ENCODE measurements at regions not wholly inside any gene's neighbourhood (a gene's known extent, or its start where the extent isn't known, plus 50 kb on each side); places are given as distances from the start of the nearest gene placed in this dataset.

GRCh38 chr6:98280492-98280891 is 553.9 kb upstream of the POU3F2 start:
- in situ Hi-C loops (cut with HindIII; ENCODE audit: low pct_unique_long_range_greater_than_20kb, low sequenced_read_pairs), result no loop called here
- no peak for DNase-seq (ENCODE audit: low read depth)

DNA sequence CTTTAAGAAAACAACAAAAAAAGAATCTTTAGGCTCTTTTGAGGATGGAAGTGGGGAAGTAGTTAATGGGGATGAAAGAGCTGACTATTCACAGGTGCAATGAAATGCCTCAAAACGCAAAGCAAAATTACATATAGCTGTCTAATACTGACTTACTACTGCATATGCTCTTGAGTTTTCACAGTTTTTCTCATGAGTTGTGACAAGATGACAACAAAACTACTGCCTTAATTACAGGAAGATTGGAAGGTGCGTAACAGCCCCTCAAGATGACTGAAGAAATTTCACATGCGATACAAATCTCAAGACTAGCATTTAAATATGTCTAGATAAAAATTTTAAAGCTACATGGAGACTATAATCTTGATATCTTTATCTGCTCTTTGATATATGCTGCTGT is 547.8 kb upstream of the POU3F2 start:
- DNase-seq (ENCODE audit: low read depth), result no peak
- in situ Hi-C loops (cut with HindIII; ENCODE audit: low pct_unique_long_range_greater_than_20kb, low sequenced_read_pairs), result no loop called here

DNA sequence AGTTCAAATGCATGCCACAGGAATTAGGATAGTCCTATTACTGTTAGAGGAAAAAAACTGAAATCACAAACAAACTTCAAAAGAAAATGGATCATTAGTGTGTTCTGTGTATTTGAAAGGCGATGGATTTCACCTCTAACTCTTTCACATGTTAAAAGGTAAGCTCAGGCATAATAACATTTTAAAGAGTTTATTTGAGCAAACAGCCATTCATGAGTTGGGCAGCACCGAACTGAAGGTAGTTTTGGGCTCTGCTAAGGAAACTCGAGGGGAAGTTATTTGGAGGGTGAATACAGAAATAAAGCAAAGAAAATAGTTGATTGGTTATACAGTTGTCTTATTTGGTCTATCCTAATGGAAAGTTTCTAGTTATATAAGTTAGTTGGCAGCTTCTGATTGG is 546.5 kb upstream of the POU3F2 start:
- in situ Hi-C loops (cut with HindIII; ENCODE audit: low pct_unique_long_range_greater_than_20kb, low sequenced_read_pairs), result no loop called here
- no peak for DNase-seq (ENCODE audit: low read depth)

DNA sequence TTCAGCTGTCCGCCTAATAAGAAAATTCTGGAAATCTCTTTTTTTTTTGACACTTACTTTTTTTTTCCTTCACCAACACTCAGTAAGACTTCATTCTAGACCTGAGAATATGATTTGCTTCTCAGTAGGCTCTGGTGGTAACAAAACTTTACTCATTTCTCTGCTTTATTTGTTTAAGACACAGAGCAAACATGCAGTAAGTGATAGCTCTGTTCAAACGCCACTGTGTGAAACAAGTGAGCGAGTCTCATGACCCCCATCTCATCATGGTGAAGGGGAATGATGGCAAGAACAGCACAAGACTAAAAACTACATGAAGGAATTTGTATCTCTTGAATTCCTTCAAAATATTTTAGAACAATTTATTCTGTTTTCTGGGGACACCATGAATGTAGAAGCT is 541.6 kb upstream of the POU3F2 start:
- DNase-seq (ENCODE audit: low read depth), result no peak
- in situ Hi-C loops (cut with HindIII; ENCODE audit: low pct_unique_long_range_greater_than_20kb, low sequenced_read_pairs), result no loop called here

DNA sequence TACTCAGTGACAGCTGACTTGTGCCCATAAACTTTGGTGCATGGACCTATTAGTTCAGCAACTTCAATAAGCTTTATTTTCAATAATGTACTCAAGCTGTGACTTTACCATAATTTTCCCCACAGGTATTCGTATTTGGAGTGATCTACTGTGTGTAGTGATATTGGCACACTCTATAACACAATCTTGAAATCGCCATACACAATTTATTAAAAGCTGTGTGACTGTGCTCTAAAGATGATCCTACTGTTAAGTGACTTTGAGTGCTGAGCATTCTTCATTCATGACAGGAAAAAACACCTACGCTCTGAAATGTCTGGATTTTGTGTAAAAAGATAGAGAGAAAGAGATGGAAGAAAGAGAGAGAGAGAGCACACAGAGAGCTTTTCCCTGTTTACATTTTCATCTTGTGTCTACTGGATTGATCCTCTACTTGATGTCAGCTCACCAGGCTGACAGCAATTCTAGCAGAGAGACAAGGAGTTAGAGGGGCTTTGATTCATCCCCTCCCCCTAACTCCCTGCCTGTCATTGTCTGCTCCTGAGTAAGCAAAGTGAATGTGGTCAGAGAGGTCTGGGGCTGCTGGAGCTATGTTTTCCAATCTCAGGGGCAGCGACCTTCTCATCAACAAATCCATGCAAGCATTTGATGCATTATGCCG is 538.7 kb upstream of the POU3F2 start:
- in situ Hi-C loops (cut with HindIII; ENCODE audit: low pct_unique_long_range_greater_than_20kb, low sequenced_read_pairs), result no loop called here
- DNase-seq (ENCODE audit: low read depth), result no peak

DNA sequence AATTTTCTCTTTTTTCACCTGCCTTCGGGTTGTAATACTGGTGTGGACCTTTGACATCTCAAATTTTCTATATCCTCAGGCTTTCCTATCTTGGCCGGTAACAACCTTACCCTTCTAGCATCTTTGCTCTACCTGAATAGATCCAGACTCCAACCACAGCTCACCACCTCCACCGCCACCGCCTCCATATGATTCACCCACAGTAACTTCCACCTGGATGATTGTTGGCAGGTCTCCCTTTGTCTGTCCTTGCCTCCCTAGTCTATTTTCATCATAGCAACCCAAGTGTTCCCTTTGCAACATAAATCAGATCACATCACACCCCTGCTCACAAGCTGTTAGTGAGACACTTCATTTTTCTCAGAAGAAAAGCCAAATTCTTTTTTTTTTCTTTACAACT is 525.8 kb upstream of the POU3F2 start:
- DNase-seq (ENCODE audit: low read depth), result no peak
- in situ Hi-C loops (cut with HindIII; ENCODE audit: low pct_unique_long_range_greater_than_20kb, low sequenced_read_pairs), result no loop called here

DNA sequence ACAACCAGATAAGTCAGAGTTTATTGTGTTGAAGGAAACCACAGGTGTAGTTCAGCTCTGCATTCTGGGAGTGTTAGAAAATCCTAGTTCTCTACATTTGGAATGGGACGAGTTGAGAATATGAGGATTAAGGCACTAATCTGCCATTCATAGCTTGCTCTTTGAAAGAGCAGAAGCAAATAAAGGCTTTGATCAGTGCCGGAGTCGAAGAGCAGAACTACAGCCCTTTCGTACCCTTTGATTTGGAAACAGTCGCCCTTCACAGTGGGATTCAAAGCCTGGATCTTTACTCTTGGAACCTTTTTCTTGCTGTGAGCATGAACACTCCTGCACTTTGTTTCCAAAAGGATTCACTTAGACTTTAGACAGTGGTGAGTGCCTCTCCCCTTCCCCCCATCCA is 523.9 kb upstream of the POU3F2 start:
- in situ Hi-C loops (cut with HindIII; ENCODE audit: low pct_unique_long_range_greater_than_20kb, low sequenced_read_pairs), result no loop called here
- DNase-seq (ENCODE audit: low read depth), result no peak

- DNase-seq (ENCODE audit: low read depth), result no peak
- in situ Hi-C loops (cut with HindIII; ENCODE audit: low pct_unique_long_range_greater_than_20kb, low sequenced_read_pairs), result no loop called here
These were observed 510.8 kb upstream of the POU3F2 start for GRCh38 chr6:98323605-98324004.

GRCh38 chr6:98324446-98324845 is 509.9 kb upstream of the POU3F2 start:
- in situ Hi-C loops (cut with HindIII; ENCODE audit: low pct_unique_long_range_greater_than_20kb, low sequenced_read_pairs), result no loop called here
- DNase-seq (ENCODE audit: low read depth), result no peak

DNA sequence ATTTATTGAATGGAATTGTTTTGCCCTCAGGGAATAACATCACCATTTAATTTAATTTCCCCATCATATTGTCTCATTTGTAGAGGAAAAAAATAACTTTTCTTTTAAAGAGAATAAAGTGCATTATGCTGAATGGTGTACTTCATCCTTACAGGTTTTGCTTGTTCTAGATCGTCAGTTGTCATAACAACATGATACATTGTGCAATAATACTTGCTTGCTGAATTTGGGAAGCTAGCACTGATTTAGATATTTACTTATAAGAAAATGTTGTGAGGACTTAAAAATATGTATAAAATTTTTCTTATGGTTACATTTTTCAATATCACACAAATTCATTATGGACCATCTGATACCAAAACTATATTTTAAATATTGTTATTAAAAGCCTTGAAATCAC is 509.0 kb upstream of the POU3F2 start:
- in situ Hi-C loops (cut with HindIII; ENCODE audit: low pct_unique_long_range_greater_than_20kb, low sequenced_read_pairs), result no loop called here
- DNase-seq (ENCODE audit: low read depth), result no peak

GRCh38 chr6:98333273-98333672 is 501.1 kb upstream of the POU3F2 start:
- in situ Hi-C loops (cut with HindIII; ENCODE audit: low pct_unique_long_range_greater_than_20kb, low sequenced_read_pairs), result no loop called here
- DNase-seq (ENCODE audit: low read depth), result no peak

DNA sequence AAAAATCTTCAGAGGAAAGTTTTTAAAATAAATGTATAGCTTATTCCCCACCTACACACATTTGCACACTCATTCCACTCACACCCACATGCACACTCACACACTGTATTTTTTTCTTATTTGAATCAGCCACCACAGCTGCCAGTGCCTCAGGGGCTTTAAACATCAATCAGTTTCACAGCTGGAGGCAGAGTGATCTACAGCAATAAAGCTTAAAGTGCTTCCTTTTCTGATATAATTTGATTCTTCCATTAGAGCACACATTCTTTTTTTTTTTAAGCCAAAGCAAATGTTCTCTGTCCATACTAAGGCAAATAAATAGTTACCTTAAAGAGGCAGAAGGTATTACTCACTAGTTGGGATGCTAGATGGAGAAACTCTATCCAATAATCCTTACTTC is 498.8 kb upstream of the POU3F2 start:
- in situ Hi-C loops (cut with HindIII; ENCODE audit: low pct_unique_long_range_greater_than_20kb, low sequenced_read_pairs), result no loop called here
- no peak for DNase-seq (ENCODE audit: low read depth)

DNA sequence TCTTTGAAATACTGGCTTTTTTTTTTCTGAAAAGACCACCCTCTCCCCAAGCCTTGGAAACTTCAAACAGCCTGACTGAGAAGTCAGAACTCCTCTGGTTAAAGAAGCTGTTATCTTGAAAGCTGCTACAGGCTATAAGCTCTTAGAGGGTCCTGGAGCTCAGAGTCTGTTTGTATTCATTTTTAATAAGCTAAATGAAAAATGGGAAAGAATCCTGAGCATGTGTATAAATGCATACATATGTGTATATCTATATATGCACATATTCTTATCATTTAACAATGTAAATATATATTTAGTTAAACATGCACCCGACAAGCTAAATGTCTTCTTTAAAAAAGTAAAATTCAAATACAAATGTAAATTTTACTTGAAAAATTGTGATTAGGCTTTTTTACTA is 494.9 kb upstream of the POU3F2 start:
- DNase-seq (ENCODE audit: low read depth), result no peak
- in situ Hi-C loops (cut with HindIII; ENCODE audit: low pct_unique_long_range_greater_than_20kb, low sequenced_read_pairs), result no loop called here

GRCh38 chr6:98343004-98343403 is 491.4 kb upstream of the POU3F2 start:
- in situ Hi-C loops (cut with HindIII; ENCODE audit: low pct_unique_long_range_greater_than_20kb, low sequenced_read_pairs), result no loop called here
- no peak for DNase-seq (ENCODE audit: low read depth)

GRCh38 chr6:98343797-98344196 is 490.6 kb upstream of the POU3F2 start:
- in situ Hi-C loops (cut with HindIII; ENCODE audit: low pct_unique_long_range_greater_than_20kb, low sequenced_read_pairs), result no loop called here

DNA sequence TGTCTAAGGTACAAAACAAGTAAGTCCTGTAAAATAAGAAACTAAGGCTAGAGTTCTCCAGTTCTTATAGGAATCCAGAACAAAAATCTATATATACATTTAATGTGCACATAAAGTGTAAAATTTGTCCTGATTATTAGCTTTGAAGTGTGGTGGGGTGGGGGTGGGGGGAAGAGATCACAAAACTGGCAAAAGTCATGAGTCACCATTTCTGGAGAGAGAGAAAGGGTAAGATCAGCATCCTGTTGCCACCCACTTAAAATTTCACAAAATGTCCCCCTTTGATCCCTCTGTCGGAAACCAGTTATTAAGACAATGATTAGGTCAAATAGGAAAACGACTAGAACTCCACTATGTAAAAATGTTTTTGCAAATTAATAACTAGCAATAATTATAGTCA is 482.0 kb upstream of the POU3F2 start:
- in situ Hi-C loops (cut with HindIII; ENCODE audit: low pct_unique_long_range_greater_than_20kb, low sequenced_read_pairs), result no loop called here
- DNase-seq (ENCODE audit: low read depth), result no peak

More at GRCh38 chr6:98343797-98344196, 490.6 kb upstream of the POU3F2 start:
- DNase-seq (ENCODE audit: low read depth), result no peak

- DNase-seq (ENCODE audit: low read depth), result no peak
- in situ Hi-C loops (cut with HindIII; ENCODE audit: low pct_unique_long_range_greater_than_20kb, low sequenced_read_pairs), result no loop called here
These were observed 476.2 kb upstream of the POU3F2 start for GRCh38 chr6:98358173-98358572.

GRCh38 chr6:98366371-98366770 is 468.0 kb upstream of the POU3F2 start:
- in situ Hi-C loops (cut with HindIII; ENCODE audit: low pct_unique_long_range_greater_than_20kb, low sequenced_read_pairs), result no loop called here
- DNase-seq (ENCODE audit: low read depth), result no peak

- in situ Hi-C loops (cut with HindIII; ENCODE audit: low pct_unique_long_range_greater_than_20kb, low sequenced_read_pairs), result no loop called here
- DNase-seq (ENCODE audit: low read depth), result no peak
These were observed 453.8 kb upstream of the POU3F2 start for GRCh38 chr6:98380589-98380988.

DNA sequence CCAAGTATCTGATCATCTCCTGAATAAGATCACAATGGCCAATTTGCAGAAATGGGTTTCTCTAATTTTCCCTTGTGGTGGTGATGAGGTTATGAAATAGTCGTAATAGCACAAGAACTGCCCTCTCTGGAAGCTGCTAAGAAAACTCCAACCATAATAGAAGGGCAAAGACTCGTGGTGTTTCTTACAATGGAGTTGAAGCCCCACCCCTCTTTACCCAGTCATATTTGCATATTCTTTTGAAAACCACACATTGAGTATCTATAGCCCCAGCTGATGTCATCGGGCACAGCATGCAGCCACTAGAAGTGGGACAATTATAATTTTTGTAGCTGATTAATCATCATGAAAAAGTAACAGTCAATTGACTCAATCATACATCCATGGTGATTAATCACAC is 452.1 kb upstream of the POU3F2 start:
- DNase-seq (ENCODE audit: low read depth), result no peak
- in situ Hi-C loops (cut with HindIII; ENCODE audit: low pct_unique_long_range_greater_than_20kb, low sequenced_read_pairs), result no loop called here

DNA sequence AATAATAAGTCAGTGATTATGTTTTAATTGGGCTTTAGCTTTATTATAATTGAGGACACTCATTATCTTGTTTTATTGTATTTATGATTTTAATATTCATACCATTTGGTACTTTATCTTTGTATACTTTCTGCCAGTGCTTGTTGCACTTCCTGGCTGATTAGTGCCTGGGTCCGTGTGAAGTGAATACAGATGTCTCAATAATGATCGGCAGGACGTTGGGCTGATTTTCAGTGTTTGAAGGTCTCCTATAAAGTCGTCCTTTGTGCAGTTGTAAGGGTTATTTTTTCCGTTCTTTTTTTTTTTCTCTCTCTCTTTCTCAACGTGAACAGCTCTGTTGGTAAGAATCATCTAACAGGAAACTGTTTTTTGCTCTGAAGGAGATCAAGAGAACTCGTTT is 450.0 kb upstream of the POU3F2 start:
- no peak for DNase-seq (ENCODE audit: low read depth)
- in situ Hi-C loops (cut with HindIII; ENCODE audit: low pct_unique_long_range_greater_than_20kb, low sequenced_read_pairs), result no loop called here
